ENCODE measurements at regions not wholly inside any gene's neighbourhood (a gene's known extent, or its start where the extent isn't known, plus 50 kb on each side); places are given as distances from the start of the nearest gene placed in this dataset.
"Not testable (repeated sequence)": the region's sequence is repeated elsewhere in the genome, so short reads cannot be mapped to it uniquely, and the experiment has no call there.

GRCh38 chr2:166768393-166769123 lies 119.7 kb upstream of the XIRP2 start:
- no peak for DNase-seq
- H3K4me1 Mint-ChIP-seq (ENCODE audit: low read depth): peaks cover 2% of the 10 kb centered on the region
- intact Hi-C loops (cut with micrococcal nuclease): no loop called here
- H3K27ac Mint-ChIP-seq: no peak overlapping the region
- no peaks in the 10 kb centered on the region for H3K36me3 Mint-ChIP-seq (ENCODE audit: low read depth)
- H3K9me3 Mint-ChIP-seq: peaks cover 2% of the 10 kb centered on the region
- no peaks in the 10 kb centered on the region for H3K27me3 Mint-ChIP-seq (ENCODE audit: low read depth)
- CTCF ChIA-PET: interaction anchor here (0.7 kb wide), 1 partner anchor 1316 kb away, joined by 3 read pairs; no protein-coding TSS in a partner anchor
- H3K4me3 Mint-ChIP-seq: no peak overlapping the region

- H3K4me3 Mint-ChIP-seq; H3K27me3 Mint-ChIP-seq (ENCODE audit: low read depth); H3K9me3 Mint-ChIP-seq; intact Hi-C loops (cut with micrococcal nuclease); CTCF ChIA-PET; H3K27ac Mint-ChIP-seq; H3K36me3 Mint-ChIP-seq (ENCODE audit: low read depth); DNase-seq; H3K4me1 Mint-ChIP-seq (ENCODE audit: low read depth): not testable (repeated sequence)
Observed at GRCh38 chr2:166766769-166767322, 121.4 kb upstream of the XIRP2 start.

- no peak overlapping the region for H3K4me3 Mint-ChIP-seq
- peaks cover 2% of the 10 kb centered on the region for H3K4me1 Mint-ChIP-seq (ENCODE audit: low read depth)
- intact Hi-C loops (cut with micrococcal nuclease): no loop called here
- H3K27ac Mint-ChIP-seq: no peak overlapping the region
- DNase-seq: no peak
- peaks cover 3% of the 10 kb centered on the region for H3K27me3 Mint-ChIP-seq (ENCODE audit: low read depth)
- peaks cover 2% of the 10 kb centered on the region for H3K9me3 Mint-ChIP-seq
- no peaks in the 10 kb centered on the region for H3K36me3 Mint-ChIP-seq (ENCODE audit: low read depth)
- CTCF ChIA-PET: no interaction called here
Observed at GRCh38 chr2:166766220-166766619, 122.1 kb upstream of the XIRP2 start.

GRCh38 chr2:166765141-166765540 lies 123.1 kb upstream of the XIRP2 start:
- DNase-seq: no peak
- Mint-ChIP-seq H3K9me3 (peaks cover 2% of the 10 kb centered on the region), H3K36me3 (ENCODE audit: low read depth) (no peaks in the 10 kb centered on the region), H3K4me3 (no peak overlapping the region), H3K27me3 (ENCODE audit: low read depth) (peaks cover 3% of the 10 kb centered on the region), H3K27ac (no peak overlapping the region), H3K4me1 (ENCODE audit: low read depth) (no peaks in the 10 kb centered on the region)
- intact Hi-C loops (cut with micrococcal nuclease): no loop called here
- CTCF ChIA-PET: no interaction called here

- peaks cover 3% of the 10 kb centered on the region for H3K27me3 Mint-ChIP-seq (ENCODE audit: low read depth)
- H3K4me3 Mint-ChIP-seq: no peak overlapping the region
- intact Hi-C loops (cut with micrococcal nuclease): no loop called here
- peaks cover 2% of the 10 kb centered on the region for H3K9me3 Mint-ChIP-seq
- CTCF ChIA-PET: no interaction called here
- H3K27ac Mint-ChIP-seq: no peak overlapping the region
- H3K4me1 Mint-ChIP-seq (ENCODE audit: low read depth): no peaks in the 10 kb centered on the region
- no peak for DNase-seq
- no peaks in the 10 kb centered on the region for H3K36me3 Mint-ChIP-seq (ENCODE audit: low read depth)
Observed at GRCh38 chr2:166764702-166765101, 123.6 kb upstream of the XIRP2 start.

- DNase-seq: no peak
- H3K4me1 Mint-ChIP-seq (ENCODE audit: low read depth): no peaks in the 10 kb centered on the region
- no peak overlapping the region for H3K4me3 Mint-ChIP-seq
- H3K9me3 Mint-ChIP-seq: peaks cover 2% of the 10 kb centered on the region
- intact Hi-C loops (cut with micrococcal nuclease): no loop called here
- CTCF ChIA-PET: no interaction called here
- H3K27me3 Mint-ChIP-seq (ENCODE audit: low read depth): peaks cover 3% of the 10 kb centered on the region
- no peak overlapping the region for H3K27ac Mint-ChIP-seq
- no peaks in the 10 kb centered on the region for H3K36me3 Mint-ChIP-seq (ENCODE audit: low read depth)
Observed at GRCh38 chr2:166764216-166764615, 124.1 kb upstream of the XIRP2 start.

GRCh38 chr2:166762746-166763145 lies 125.5 kb upstream of the XIRP2 start:
- Mint-ChIP-seq H3K4me3 (no peak overlapping the region), H3K9me3 (no peaks in the 10 kb centered on the region), H3K27ac (no peak overlapping the region), H3K4me1 (ENCODE audit: low read depth) (no peaks in the 10 kb centered on the region), H3K27me3 (ENCODE audit: low read depth) (peaks cover 3% of the 10 kb centered on the region), H3K36me3 (ENCODE audit: low read depth) (no peaks in the 10 kb centered on the region)
- CTCF ChIA-PET: no interaction called here
- DNase-seq: no peak
- intact Hi-C loops (cut with micrococcal nuclease): no loop called here

GRCh38 chr2:166758956-166759355 lies 129.3 kb upstream of the XIRP2 start:
- intact Hi-C loops (cut with micrococcal nuclease): no loop called here
- CTCF ChIA-PET: no interaction called here
- H3K27ac Mint-ChIP-seq: no peak overlapping the region
- H3K36me3 Mint-ChIP-seq (ENCODE audit: low read depth): no peaks in the 10 kb centered on the region
- no peak for DNase-seq
- no peaks in the 10 kb centered on the region for H3K9me3 Mint-ChIP-seq
- no peak overlapping the region for H3K4me3 Mint-ChIP-seq
- H3K4me1 Mint-ChIP-seq (ENCODE audit: low read depth): no peaks in the 10 kb centered on the region
- H3K27me3 Mint-ChIP-seq (ENCODE audit: low read depth): peaks cover 3% of the 10 kb centered on the region

GRCh38 chr2:166750624-166751023 lies 137.7 kb upstream of the XIRP2 start:
- no peak for DNase-seq
- H3K9me3 Mint-ChIP-seq: peaks cover 4% of the 10 kb centered on the region
- intact Hi-C loops (cut with micrococcal nuclease): no loop called here
- H3K4me3 Mint-ChIP-seq: no peak overlapping the region
- H3K4me1 Mint-ChIP-seq (ENCODE audit: low read depth): no peaks in the 10 kb centered on the region
- peaks cover 2% of the 10 kb centered on the region for H3K36me3 Mint-ChIP-seq (ENCODE audit: low read depth)
- no peaks in the 10 kb centered on the region for H3K27me3 Mint-ChIP-seq (ENCODE audit: low read depth)
- CTCF ChIA-PET: no interaction called here
- H3K27ac Mint-ChIP-seq: no peak overlapping the region

GRCh38 chr2:166744117-166744516 lies 144.2 kb upstream of the XIRP2 start:
- H3K27me3 Mint-ChIP-seq (ENCODE audit: low read depth); H3K27ac Mint-ChIP-seq; DNase-seq; H3K4me1 Mint-ChIP-seq (ENCODE audit: low read depth); intact Hi-C loops (cut with micrococcal nuclease); H3K4me3 Mint-ChIP-seq; CTCF ChIA-PET: not testable (repeated sequence)
- Mint-ChIP-seq H3K36me3 (ENCODE audit: low read depth) (peaks cover 12% of the 10 kb centered on the region), H3K9me3 (peaks cover 43% of the 10 kb centered on the region)

- H3K27me3 Mint-ChIP-seq (ENCODE audit: low read depth); intact Hi-C loops (cut with micrococcal nuclease); DNase-seq; H3K27ac Mint-ChIP-seq; CTCF ChIA-PET; H3K4me1 Mint-ChIP-seq (ENCODE audit: low read depth); H3K4me3 Mint-ChIP-seq: not testable (repeated sequence)
- Mint-ChIP-seq H3K36me3 (ENCODE audit: low read depth) (peaks cover 12% of the 10 kb centered on the region), H3K9me3 (peaks cover 46% of the 10 kb centered on the region)
Observed at GRCh38 chr2:166743482-166743881, 144.8 kb upstream of the XIRP2 start.

GRCh38 chr2:166727095-166727494 lies 161.2 kb upstream of the XIRP2 start:
- DNase-seq: no peak
- intact Hi-C loops (cut with micrococcal nuclease): no loop called here
- peaks cover 6% of the 10 kb centered on the region for H3K9me3 Mint-ChIP-seq
- CTCF ChIA-PET: no interaction called here
- H3K27ac Mint-ChIP-seq: no peak overlapping the region
- H3K4me3 Mint-ChIP-seq: no peak overlapping the region
- H3K36me3 Mint-ChIP-seq (ENCODE audit: low read depth): no peaks in the 10 kb centered on the region
- H3K4me1 Mint-ChIP-seq (ENCODE audit: low read depth): no peaks in the 10 kb centered on the region
- H3K27me3 Mint-ChIP-seq (ENCODE audit: low read depth): peaks cover 3% of the 10 kb centered on the region

Data from activated naive CD4-positive, alpha-beta T cell treated with anti-CD3 and anti-CD28 coated beads for 36 hours (primary cell).